WTC11 (cell line): ENCODE measurements at regions not wholly inside any gene's neighbourhood (a gene's known extent, or its start where the extent isn't known, plus 50 kb on each side); places are given as distances from the start of the nearest gene placed in this dataset.

ENCODE experiments used
- ATAC-seq: fragments of 200-7000 bp; cut with Tn5 transposase; 2 replicates; pipeline ENCODE4 v1.10.0; 2021; ENCODE audit warnings: mild to moderate bottlenecking, moderate library complexity
- CTCF ChIA-PET: fragments of 300-600 bp; sonication (Branson Sonifier 250); formaldehyde crosslinking; loops from one replicate; lab custom pipeline; 2021; ENCODE audit warnings: antibody characterized with exemption; lab: Charles Lee
- POLR2A ChIA-PET: fragments of 350-600 bp; sonication (Branson Sonifier 250); formaldehyde crosslinking; loops from one replicate; lab custom pipeline; 2021; ENCODE audit warnings: antibody characterized with exemption; lab: Charles Lee
- DNase-seq: peaks from one replicate; pipeline ENCODE4 v3.0.0; 2021; ENCODE audit warnings: low spot score
- H3K27ac Mint-ChIP-seq: 2 replicates; pipeline ENCODE4 v1.8.0; 2021; ENCODE audit warnings: mixed read lengths
- H3K27me3 Mint-ChIP-seq: 2 replicates; pipeline ENCODE4 v1.8.0; 2021; ENCODE audit warnings: low read depth, mild to moderate bottlenecking, moderate library complexity, mixed read lengths
- H3K36me3 Mint-ChIP-seq: 2 replicates; pipeline ENCODE4 v1.8.0; 2021; ENCODE audit warnings: mixed read lengths
- H3K4me1 Mint-ChIP-seq: 2 replicates; pipeline ENCODE4 v1.8.0; 2022; ENCODE audit warnings: mixed read lengths
- H3K4me3 Mint-ChIP-seq: 2 replicates; pipeline ENCODE4 v1.8.0; 2021; ENCODE audit warnings: mild to moderate bottlenecking, moderate library complexity, mixed read lengths
- H3K9me3 Mint-ChIP-seq: 2 replicates; pipeline ENCODE4 v1.8.0; 2021; ENCODE audit warnings: mixed read lengths
- ATF3 ChIP-seq: sonication (generic); formaldehyde crosslinking; conservative IDR thresholded peaks from 2 replicates; pipeline ENCODE4 v1.8.1; 2022; ENCODE audit warnings: mild to moderate bottlenecking, missing genetic modification reagents
- CDX4 ChIP-seq: fragments of 250-450 bp; sonication (Bioruptor Pico); IDR thresholded peaks from 2 replicates; pipeline ENCODE4 v1.9.0; 2021; ENCODE audit warnings: moderate library complexity, mild to moderate bottlenecking, inconsistent platforms, borderline replicate concordance
- CREM ChIP-seq: sonication (generic); formaldehyde crosslinking; IDR thresholded peaks from 2 replicates; pipeline ENCODE4 v1.8.1; 2022; ENCODE audit warnings: mild to moderate bottlenecking, missing genetic modification reagents, moderate library complexity
- CTCF ChIP-seq: fragments of 200-600 bp; IDR thresholded peaks from 2 replicates; pipeline ENCODE4 v1.8.0; 2022; ENCODE audit warnings: antibody characterized with exemption
- E2F1 ChIP-seq: sonication (generic); formaldehyde crosslinking; IDR thresholded peaks from 2 replicates; pipeline ENCODE4 v1.8.0; 2022; ENCODE audit warnings: mild to moderate bottlenecking, missing genetic modification reagents
- ETV6 ChIP-seq: sonication (generic); formaldehyde crosslinking; IDR thresholded peaks from 2 replicates; pipeline ENCODE4 v1.8.1; 2022; ENCODE audit warnings: mild to moderate bottlenecking, missing genetic modification reagents
- GABPB1 ChIP-seq: sonication (generic); formaldehyde crosslinking; IDR thresholded peaks from 2 replicates; pipeline ENCODE4 v1.8.1; 2023; ENCODE audit warnings: mild to moderate bottlenecking, missing genetic modification reagents
- HMGA2 ChIP-seq: fragments of 250-450 bp; sonication (Bioruptor Pico); IDR thresholded peaks from 2 replicates; pipeline ENCODE4 v1.4.0; 2021; ENCODE audit warnings: mild to moderate bottlenecking, moderate library complexity
- HMGXB4 ChIP-seq: sonication (generic); formaldehyde crosslinking; IDR thresholded peaks from 2 replicates; pipeline ENCODE4 v1.8.1; 2023; ENCODE audit warnings: mild to moderate bottlenecking, moderate library complexity, missing genetic modification reagents
- IRF2 ChIP-seq: sonication (generic); formaldehyde crosslinking; IDR thresholded peaks from 2 replicates; pipeline ENCODE4 v1.8.0; 2022; ENCODE audit warnings: low read depth, missing genetic modification reagents, borderline replicate concordance
- NR1H2 ChIP-seq: sonication (generic); formaldehyde crosslinking; IDR thresholded peaks from 2 replicates; pipeline ENCODE4 v1.9.0; 2021; ENCODE audit warnings: mild to moderate bottlenecking, moderate library complexity, missing genetic modification reagents
- OVOL2 ChIP-seq: fragments of 250-450 bp; sonication (Bioruptor Pico); IDR thresholded peaks from 2 replicates; pipeline ENCODE4 v1.9.0; 2021; ENCODE audit warnings: mild to moderate bottlenecking, borderline replicate concordance
- PREB ChIP-seq: sonication (generic); formaldehyde crosslinking; IDR thresholded peaks from 2 replicates; pipeline ENCODE4 v1.8.1; 2022; ENCODE audit warnings: mild to moderate bottlenecking, missing genetic modification reagents, moderate library complexity, borderline replicate concordance
- RELA ChIP-seq: sonication (generic); formaldehyde crosslinking; IDR thresholded peaks from 2 replicates; pipeline ENCODE4 v1.8.1; 2022; ENCODE audit warnings: missing genetic modification reagents, mild to moderate bottlenecking, borderline replicate concordance
- SMAD3 ChIP-seq: sonication (generic); formaldehyde crosslinking; IDR thresholded peaks from 2 replicates; pipeline ENCODE4 v1.8.0; 2022; ENCODE audit warnings: missing genetic modification reagents, mild to moderate bottlenecking, borderline replicate concordance
- USF2 ChIP-seq: sonication (generic); formaldehyde crosslinking; IDR thresholded peaks from 2 replicates; pipeline ENCODE4 v1.8.1; 2023; ENCODE audit warnings: mild to moderate bottlenecking, missing genetic modification reagents, moderate library complexity
- ZBTB21 ChIP-seq: sonication (generic); formaldehyde crosslinking; IDR thresholded peaks from 2 replicates; pipeline ENCODE4 v1.8.1; 2023; ENCODE audit warnings: mild to moderate bottlenecking, missing genetic modification reagents, borderline replicate concordance
- ZNF138 ChIP-seq: sonication (generic); formaldehyde crosslinking; conservative IDR thresholded peaks from 2 replicates; pipeline ENCODE4 v1.8.1; 2022; ENCODE audit warnings: mild to moderate bottlenecking, moderate library complexity, missing genetic modification reagents
- ZNF263 ChIP-seq: sonication (generic); formaldehyde crosslinking; IDR thresholded peaks from 2 replicates; pipeline ENCODE4 v1.8.1; 2022; ENCODE audit warnings: low read depth, mild to moderate bottlenecking, moderate library complexity, missing genetic modification reagents
- ZNF317 ChIP-seq: sonication (generic); formaldehyde crosslinking; IDR thresholded peaks from 2 replicates; pipeline ENCODE4 v1.8.1; 2023; ENCODE audit warnings: low read depth, mild to moderate bottlenecking, moderate library complexity, missing genetic modification reagents, borderline replicate concordance
- ZNF416 ChIP-seq: fragments of 250-450 bp; sonication (Bioruptor Pico); IDR thresholded peaks from 2 replicates; pipeline ENCODE4 v1.9.0; 2021; ENCODE audit warnings: mild to moderate bottlenecking, inconsistent platforms
- ZNF671 ChIP-seq: fragments of 250-450 bp; sonication (Bioruptor Pico); IDR thresholded peaks from 2 replicates; pipeline ENCODE4 v1.8.0; 2021; ENCODE audit warnings: mild to moderate bottlenecking
- ZSCAN18 ChIP-seq: fragments of 250-450 bp; sonication (Bioruptor Pico); IDR thresholded peaks from 2 replicates; pipeline ENCODE4 v2.1.2; 2022; ENCODE audit warnings: mild to moderate bottlenecking, moderate library complexity

- TF ChIP-seq ETV6 (CRISPR knock-in tag): no peak
- TF ChIP-seq, all 79 proteins: peak for 0
Measured at GRCh38 chr1:73736125-73736524, 461.9 kb downstream of the LRRIQ3 start (continued).

- no peak for TF ChIP-seq ZNF416 (CRISPR knock-in tag)
- TF ChIP-seq HMGA2 (CRISPR knock-in tag): no peak
- TF ChIP-seq IRF2 (CRISPR knock-in tag): no peak
- TF ChIP-seq ZSCAN18 (CRISPR knock-in tag): no peak
- no peak for TF ChIP-seq E2F1 (CRISPR knock-in tag)
- TF ChIP-seq HMGXB4 (CRISPR knock-in tag): no peak
- no peak for TF ChIP-seq USF2 (CRISPR knock-in tag)
- TF ChIP-seq ZNF671 (CRISPR knock-in tag): no peak
- no peak for TF ChIP-seq RELA (CRISPR knock-in tag)
- TF ChIP-seq PREB (CRISPR knock-in tag): no peak
- TF ChIP-seq ATF3 (CRISPR knock-in tag): no peak
- no peak for TF ChIP-seq NR1H2 (CRISPR knock-in tag)
- TF ChIP-seq ZNF263: no peak
- no peak for TF ChIP-seq OVOL2
- ChIA-PET POLR2A (no interaction called here), CTCF (no interaction called here)
- Mint-ChIP-seq H3K36me3 (no peaks in the 10 kb centered on the region), H3K27me3 (no peaks in the 10 kb centered on the region), H3K27ac (no peak overlapping the region), H3K9me3 (no peaks in the 10 kb centered on the region), H3K4me1 (peaks cover 11% of the 10 kb centered on the region), H3K4me3 (no peak overlapping the region)
- ATAC-seq (no peak), DNase-seq (no peak)
Measured at GRCh38 chr1:73727036-73727435, 470.9 kb downstream of the LRRIQ3 start.

- ChIA-PET POLR2A (no interaction called here), CTCF (no interaction called here)
- Mint-ChIP-seq H3K4me3 (no peak overlapping the region), H3K36me3 (no peaks in the 10 kb centered on the region), H3K4me1 (0 out of 2 replicates have a peak, but pooled peaks cover 6% of the 10 kb centered on the region), H3K27ac (no peak overlapping the region), H3K9me3 (no peaks in the 10 kb centered on the region), H3K27me3 (no peaks in the 10 kb centered on the region)
- ATAC-seq (no peak), DNase-seq (no peak)
- no peak for TF ChIP-seq ZNF317
- no peak for TF ChIP-seq GABPB1 (CRISPR knock-in tag)
- TF ChIP-seq ZNF138 (CRISPR knock-in tag): no peak
- no peak for TF ChIP-seq CTCF
- no peak for TF ChIP-seq SMAD3 (CRISPR knock-in tag)
- no peak for TF ChIP-seq E2F1 (CRISPR knock-in tag)
- TF ChIP-seq CREM (CRISPR knock-in tag): no peak
- no peak for TF ChIP-seq CDX4
- no peak for TF ChIP-seq ZBTB21 (CRISPR knock-in tag)
Measured at GRCh38 chr1:73722055-73722454, 475.9 kb downstream of the LRRIQ3 start.
